K562 (cell line): ENCODE measurements at regions not wholly inside any gene's neighbourhood (a gene's known extent, or its start where the extent isn't known, plus 50 kb on each side); places are given as distances from the start of the nearest gene placed in this dataset.

ENCODE experiments used
- ATAC-seq: fragments of 200-7000 bp; cut with Tn5 transposase; 3 replicates; pipeline ENCODE4 v1.9.1; 2020; ENCODE audit warnings: moderate library complexity
- BruUV-seq: library from RNA; stranded (reverse); fragments of 400-500 nt; replicated peaks from 2 replicates; lab custom pipeline; 2021; lab: Mats Ljungman, UMichigan
- CTCF ChIA-PET: fragments of 300-600 bp; formaldehyde crosslinking; extraction: SDS; loops from one replicate; lab custom pipeline; 2021; ENCODE audit warnings: low intra/inter-chr PET ratio; lab: Yijun Ruan, JAX
- POLR2A ChIA-PET: fragments of 300-600, 350-650 bp; sonication (Branson Sonifier 250); formaldehyde crosslinking; extraction: SDS; loops from one replicate; lab custom pipeline; 2021; ENCODE audit warnings: antibody characterized with exemption, inconsistent platforms; lab: Yijun Ruan, JAX
- DNase-seq, 4 experiments: peaks; one replicate each; pipeline versions ENCODE4 v3.0.0 to v3.0.0-alpha.2; 2011 to 2018; ENCODE audit warnings: low spot score in 3 of 4, mixed read lengths in 3 of 4; ENCODE audit errors: extremely low read depth in 1 of 4
- FAIRE-seq: peaks from 2 replicates; lab custom pipeline; 2011; peaks lifted over from hg19 to GRCh38; lab: Jason Lieb, UNC
- H2AFZ ChIP-seq: 2 replicates; pipeline ENCODE4 v1.6.0; 2011; ENCODE audit warnings: low read depth, low read length, control low read depth, inconsistent platforms
- H3K27ac ChIP-seq: fragments of 200-600 bp; 3 replicates; pipeline ENCODE4 v1.8.0; 2011; ENCODE audit warnings: low read depth, mild to moderate bottlenecking, control low read depth, inconsistent platforms, low read length, moderate library complexity, mixed read lengths; ENCODE audit errors: extremely low read depth
- H3K27me3 ChIP-seq, 2 experiments: fragments of 300-600 bp in 1 of 2; 2 replicates in 1 of 2; 3 replicates in 1 of 2; pipeline versions ENCODE4 v1.6.0 to v1.8.0; 2011; ENCODE audit warnings: inconsistent platforms in 2 of 2, low read length in 2 of 2, mild to moderate bottlenecking in 1 of 2, mixed read lengths in 1 of 2, moderate library complexity in 1 of 2; ENCODE audit not compliant: control insufficient read depth in 2 of 2, insufficient read depth in 2 of 2
- H3K36me3 ChIP-seq: fragments of 300-600 bp; 3 replicates; pipeline ENCODE4 v1.8.0; 2011; ENCODE audit warnings: mild to moderate bottlenecking, low read length, inconsistent platforms; ENCODE audit not compliant: control insufficient read depth, insufficient read depth
- H3K4me1 ChIP-seq, 2 experiments: fragments of 200-600 bp in 1 of 2; replicated peaks in 1 of 2; 2 replicates in 1 of 2; 3 replicates in 1 of 2; pipeline versions ENCODE4 v1.5.1 to v1.8.0; 2011; ENCODE audit warnings: inconsistent platforms in 2 of 2, low read length in 2 of 2, mild to moderate bottlenecking in 1 of 2, mixed read lengths in 1 of 2, moderate library complexity in 1 of 2; ENCODE audit not compliant: control insufficient read depth in 2 of 2, insufficient read depth in 2 of 2
- H3K4me2 ChIP-seq: 2 replicates; pipeline ENCODE4 v1.6.1; 2011; ENCODE audit warnings: low read length, control low read depth, inconsistent platforms, mixed read lengths; ENCODE audit not compliant: insufficient read depth
- H3K4me3 ChIP-seq: fragments of 200-600 bp; sonication (generic), shearing (Covaris generic); 2 replicates; pipeline ENCODE4 v1.5.1; 2016; ENCODE audit warnings: control low read depth, inconsistent platforms
- H3K79me2 ChIP-seq: fragments of 200-600 bp; 3 replicates; pipeline ENCODE4 v1.8.0; 2011; ENCODE audit warnings: low read length, inconsistent platforms; ENCODE audit not compliant: control insufficient read depth, insufficient read depth
- H3K9ac ChIP-seq, 2 experiments: 2 replicates each; pipeline versions ENCODE4 v1.6.0 to v1.6.1; 2011; ENCODE audit warnings: low read depth in 2 of 2, low read length in 2 of 2, control low read depth in 1 of 2, inconsistent platforms in 1 of 2, mild to moderate bottlenecking in 1 of 2, mixed read lengths in 1 of 2; ENCODE audit not compliant: insufficient read depth in 1 of 2
- H3K9me1 ChIP-seq: one replicate; pipeline ENCODE4 v1.6.0; 2011; ENCODE audit warnings: inconsistent platforms, mild to moderate bottlenecking, low read length, moderate library complexity; ENCODE audit not compliant: control insufficient read depth, insufficient read depth
- H3K9me3 ChIP-seq: replicated peaks from 2 replicates; pipeline ENCODE4 v1.5.1; 2011; ENCODE audit warnings: low read depth, low read length, inconsistent platforms; ENCODE audit not compliant: control insufficient read depth, insufficient read depth
- H4K20me1 ChIP-seq: replicated peaks from 2 replicates; pipeline ENCODE4 v1.6.1; 2011; ENCODE audit warnings: low read length, inconsistent platforms, mixed read lengths; ENCODE audit not compliant: control insufficient read depth, insufficient read depth
- HIVEP1 ChIP-seq: fragments of 250-450 bp; sonication (Bioruptor Pico); IDR thresholded peaks from 2 replicates; pipeline ENCODE4 v1.4.0; 2020; ENCODE audit warnings: mild to moderate bottlenecking
- KLF1 ChIP-seq: fragments of 450-650 bp; IDR thresholded peaks from 2 replicates; pipeline ENCODE4 v1.6.1; 2016; ENCODE audit warnings: missing genetic modification characterization, missing compliant biosample characterization
- MECOM ChIP-seq: fragments of 250-450 bp; sonication (Bioruptor Pico); IDR thresholded peaks from 2 replicates; pipeline ENCODE4 v1.8.0; 2022; ENCODE audit warnings: inconsistent platforms
- NELFE ChIP-seq: IDR thresholded peaks from 2 replicates; pipeline ENCODE4 v1.6.1; 2011; ENCODE audit warnings: mild to moderate bottlenecking; ENCODE audit not compliant: insufficient read depth, insufficient read length
- PURB ChIP-seq: sonication (generic); formaldehyde crosslinking; IDR thresholded peaks from 2 replicates; pipeline ENCODE4 v1.9.0; 2021; ENCODE audit warnings: low read depth, mild to moderate bottlenecking, missing genetic modification reagents
- ZNF143 ChIP-seq: sonication (generic); formaldehyde crosslinking; IDR thresholded peaks from 2 replicates; pipeline ENCODE4 v1.9.0; 2022; ENCODE audit warnings: mild to moderate bottlenecking, missing genetic modification reagents
- ZNF785 ChIP-seq: fragments of 250-450 bp; sonication (Bioruptor Pico); IDR thresholded peaks from 2 replicates; pipeline ENCODE4 v1.4.0; 2020; ENCODE audit warnings: mild to moderate bottlenecking
- WGBS: fragments of 100-300 bp; shearing (Covaris generic); methylation state at CpG from one replicate; pipeline ENCODE4 v1.1.6; 2016; ENCODE audit warnings: low coverage, mixed read lengths; ENCODE audit not compliant: insufficient coverage; ENCODE audit errors: missing lambda C conversion rate; 5-methylcytosine and 5-hydroxymethylcytosine counted together
- in situ Hi-C: fragments of 300-500 bp; cut with MboI; formaldehyde crosslinking; loops from 4 replicates; pipeline ENCODE4 v1.15.0; 2018; ENCODE audit warnings: inconsistent platforms, mixed read lengths
- intact Hi-C: fragments of 100-400 bp; cut with micrococcal nuclease; formaldehyde crosslinking; loops from 2 replicates; pipeline ENCODE4 v1.14.2; 2022
- TF ChIP-seq, protein P1 (sequence below): sonication (generic); formaldehyde crosslinking; IDR thresholded peaks from 2 replicates; pipeline ENCODE4 v1.8.0; 2022; ENCODE audit warnings: missing genetic modification reagents, mild to moderate bottlenecking, moderate library complexity, borderline replicate concordance

DNA sequence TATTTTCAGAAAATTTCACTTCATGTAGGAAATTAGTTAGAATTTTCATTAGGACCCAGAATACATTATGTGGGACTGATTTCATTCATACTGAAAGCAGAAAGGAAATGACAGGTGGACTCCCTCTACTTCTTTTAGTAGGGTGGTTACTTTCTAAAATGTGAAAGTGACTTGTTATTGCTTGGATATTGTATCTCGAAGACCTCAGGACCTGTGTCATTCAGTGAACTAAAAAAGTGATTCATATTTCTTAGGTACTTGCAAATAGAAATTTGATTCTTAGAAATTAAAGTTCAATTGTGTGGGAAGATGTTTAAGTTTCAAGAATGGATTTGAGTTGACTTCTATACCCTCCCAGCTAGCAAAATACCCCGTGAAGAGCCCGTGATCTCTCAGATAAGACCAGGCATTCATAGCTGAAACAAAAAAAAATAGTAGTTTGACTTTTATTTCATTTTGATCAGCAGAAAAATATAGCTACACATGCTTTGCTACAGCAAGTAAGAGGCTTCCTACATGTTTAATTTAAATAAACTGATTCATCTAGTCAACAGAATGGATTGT is 1037.1 kb downstream of the GATA3 start:
- no peak for ATAC-seq

DNA sequence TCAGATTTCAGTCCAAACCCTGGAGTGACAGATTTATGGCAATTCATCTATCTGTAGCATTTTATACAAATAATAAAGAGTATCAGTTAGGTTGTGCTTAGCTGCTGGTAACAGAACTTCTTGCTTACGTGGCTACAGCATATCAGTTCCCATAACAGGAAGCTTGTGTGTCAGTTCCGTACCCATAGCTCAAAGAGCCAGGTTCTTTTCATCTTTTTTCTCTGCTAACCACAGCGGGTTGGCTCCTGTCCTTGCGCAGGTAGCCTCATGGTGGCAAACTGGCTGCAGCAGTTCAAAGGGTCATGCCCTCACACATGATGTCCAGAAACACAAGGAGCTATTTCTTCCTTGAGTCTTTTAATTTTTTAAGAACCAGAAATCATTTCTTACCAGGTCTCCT is 1041.8 kb downstream of the GATA3 start:
- no peak overlapping the region for H2AFZ ChIP-seq
- H3K4me2 ChIP-seq = no peak overlapping the region
- FAIRE-seq (no peak), DNase-seq (no peak)
- H3K9me1 ChIP-seq = no peaks in the 10 kb centered on the region
- in situ Hi-C loops = no loop called here
- H3K4me1 ChIP-seq = no peaks in the 10 kb centered on the region
- no TSS peak for BruUV-seq
- no peaks in the 10 kb centered on the region for H3K27me3 ChIP-seq
- no peaks in the 10 kb centered on the region for H3K36me3 ChIP-seq
- CTCF ChIA-PET = no interaction called here
- intact Hi-C loops = no loop called here
- no peak overlapping the region for H3K27ac ChIP-seq
- no peaks in the 10 kb centered on the region for H3K9me3 ChIP-seq
- TF ChIP-seq, protein P1, sequence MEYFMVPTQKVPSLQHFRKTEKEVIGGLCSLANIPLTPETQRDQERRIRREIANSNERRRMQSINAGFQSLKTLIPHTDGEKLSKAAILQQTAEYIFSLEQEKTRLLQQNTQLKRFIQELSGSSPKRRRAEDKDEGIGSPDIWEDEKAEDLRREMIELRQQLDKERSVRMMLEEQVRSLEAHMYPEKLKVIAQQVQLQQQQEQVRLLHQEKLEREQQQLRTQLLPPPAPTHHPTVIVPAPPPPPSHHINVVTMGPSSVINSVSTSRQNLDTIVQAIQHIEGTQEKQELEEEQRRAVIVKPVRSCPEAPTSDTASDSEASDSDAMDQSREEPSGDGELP (CRISPR knock-in tag) = no peak
- TF ChIP-seq ZNF143 (CRISPR knock-in tag) (no peak), HIVEP1 (no peak), KLF1 (tag) (no peak), ZNF785 (CRISPR knock-in tag) (no peak)
- TF ChIP-seq, all 486 proteins: peak for 0
- Histone ChIP-seq H3K79me2 (no peaks in the 10 kb centered on the region), H3K9ac (no peak overlapping the region), H4K20me1 (no peaks in the 10 kb centered on the region), H3K4me3 (no peak overlapping the region)
- POLR2A ChIA-PET = no interaction called here
- no peak for ATAC-seq
- 2% methylated on average over 4 of the region's 4 CpGs for WGBS

More for the DNA sequence above, 1037.1 kb downstream of the GATA3 start:
- Histone ChIP-seq H3K27ac (no peak overlapping the region), H2AFZ (no peak overlapping the region)
- TF ChIP-seq MECOM (CRISPR knock-in tag) = no peak
- TF ChIP-seq NELFE = no peak
- TF ChIP-seq PURB = no peak
- TF ChIP-seq, all 486 proteins: peak for 0
- no peak for DNase-seq
- intact Hi-C loops (no loop called here), in situ Hi-C loops (no loop called here)
- Histone ChIP-seq H3K36me3 (no peaks in the 10 kb centered on the region), H3K9me1 (no peaks in the 10 kb centered on the region), H3K27me3 (no peaks in the 10 kb centered on the region), H3K4me1 (no peaks in the 10 kb centered on the region), H3K4me2 (no peak overlapping the region), H3K9ac (no peak overlapping the region), H3K79me2 (no peaks in the 10 kb centered on the region), H3K4me3 (no peak overlapping the region), H3K9me3 (no peaks in the 10 kb centered on the region), H4K20me1 (no peaks in the 10 kb centered on the region)
- WGBS = 3% methylated on average over 3 of the region's 3 CpGs
- no peak for FAIRE-seq
- BruUV-seq = no TSS peak
- POLR2A ChIA-PET = no interaction called here
- CTCF ChIA-PET = no interaction called here
